HG03354 (cell line): ENCODE measurements at regions not wholly inside any gene's neighbourhood (a gene's known extent, or its start where the extent isn't known, plus 50 kb on each side); places are given as distances from the start of the nearest gene placed in this dataset.

Source experiments
- ATAC-seq: cut with Tn5 transposase; IDR thresholded peaks from one replicate; pipeline ENCODE4 v1.9.1; 2021; ENCODE audit warnings: mild to moderate bottlenecking; ENCODE audit not compliant: unreplicated experiment, poor library complexity, severe bottlenecking

- no peak for ATAC-seq
Observed at GRCh38 chr2:118535818-118536212, 311.6 kb downstream of the EN1 start.

GRCh38 chr2:118535171-118535817 is 312.2 kb downstream of the EN1 start:
- no peak for ATAC-seq

DNA sequence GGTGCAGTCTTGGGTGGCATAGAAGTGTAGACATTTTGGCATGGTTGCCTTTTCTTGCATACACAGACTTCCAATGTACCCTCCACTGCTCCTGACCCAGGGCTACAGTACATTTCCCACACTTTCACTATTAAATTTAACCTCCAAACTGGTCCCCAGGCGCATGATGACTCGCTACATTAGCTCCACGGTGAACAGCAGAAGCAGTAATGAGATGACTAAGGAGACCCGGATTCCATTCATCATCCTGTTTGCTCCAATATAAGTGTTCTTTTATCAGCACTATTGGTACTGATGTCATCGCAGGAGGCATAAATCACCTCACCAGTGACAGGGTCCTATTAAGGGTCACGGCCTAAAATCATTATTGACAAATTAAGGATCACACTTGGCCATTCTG is 316.5 kb downstream of the EN1 start:
- ATAC-seq, result no peak

GRCh38 chr2:118529908-118530599 is 317.4 kb downstream of the EN1 start:
- ATAC-seq, result no peak

- ATAC-seq, result no peak
Observed at GRCh38 chr2:118527571-118527970, 319.9 kb downstream of the EN1 start.

GRCh38 chr2:118525346-118525745 is 322.1 kb downstream of the EN1 start:
- ATAC-seq, result no peak

GRCh38 chr2:118524911-118525310 is 322.5 kb downstream of the EN1 start:
- ATAC-seq, result no peak

GRCh38 chr2:118523761-118524160 is 323.7 kb downstream of the EN1 start:
- ATAC-seq, result no peak

DNA sequence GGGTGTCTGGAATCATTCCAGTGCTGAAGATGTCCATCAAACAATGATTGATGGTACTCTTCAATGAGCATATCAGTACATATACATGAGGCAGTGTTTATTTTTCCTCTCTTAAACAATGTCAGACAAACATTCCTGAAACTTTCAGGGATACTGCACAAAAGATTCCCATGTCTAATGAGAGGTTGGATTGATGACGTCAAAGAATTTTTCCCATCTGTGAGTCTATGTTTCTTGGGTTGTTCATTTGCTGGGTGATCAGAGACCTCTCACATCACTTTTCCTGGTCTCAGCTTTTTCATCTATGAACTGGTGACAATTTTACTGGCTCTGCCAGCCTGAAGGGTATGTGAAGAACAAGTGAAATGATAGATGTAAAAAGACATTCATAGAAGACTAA is 325.5 kb downstream of the EN1 start:
- no peak for ATAC-seq

DNA sequence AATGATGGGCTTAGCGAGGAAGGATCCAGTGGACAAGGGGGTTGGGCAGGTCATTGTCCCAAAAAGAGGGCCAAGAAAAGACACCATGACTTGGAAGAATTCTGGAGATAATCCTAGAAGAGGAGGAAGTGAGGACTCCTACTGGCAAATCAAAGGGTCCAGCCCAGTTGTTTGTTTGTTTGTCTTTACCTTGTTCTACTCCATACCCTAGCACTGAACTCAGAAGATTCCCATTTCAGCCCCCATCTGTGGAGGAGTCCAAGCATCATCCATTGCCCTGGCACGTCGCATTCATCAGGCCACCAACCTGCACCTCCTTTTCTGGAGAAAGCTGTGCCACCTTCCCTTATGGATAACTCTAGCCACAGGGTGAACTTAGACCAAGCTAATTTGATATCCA is 326.2 kb downstream of the EN1 start:
- ATAC-seq, result no peak

DNA sequence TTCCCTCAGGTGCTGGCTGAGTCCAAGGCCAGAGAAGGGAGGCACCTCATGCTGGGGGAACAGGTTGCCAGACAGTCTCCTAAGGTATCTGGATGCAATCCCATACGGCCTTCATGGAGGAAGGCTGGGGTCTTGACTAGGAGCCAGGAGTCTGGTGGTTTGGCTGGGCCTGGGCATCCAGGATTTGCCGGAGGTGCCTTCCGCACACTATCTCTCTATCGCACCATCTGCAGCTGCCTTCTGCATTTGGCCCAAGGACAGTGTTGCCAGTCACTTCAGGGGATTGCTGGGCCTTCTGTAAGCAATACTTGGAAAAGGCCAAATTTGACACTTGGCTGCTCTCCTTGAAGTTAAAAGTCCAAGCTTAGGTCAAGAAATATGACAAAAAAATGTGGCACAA is 327.2 kb downstream of the EN1 start:
- no peak for ATAC-seq

DNA sequence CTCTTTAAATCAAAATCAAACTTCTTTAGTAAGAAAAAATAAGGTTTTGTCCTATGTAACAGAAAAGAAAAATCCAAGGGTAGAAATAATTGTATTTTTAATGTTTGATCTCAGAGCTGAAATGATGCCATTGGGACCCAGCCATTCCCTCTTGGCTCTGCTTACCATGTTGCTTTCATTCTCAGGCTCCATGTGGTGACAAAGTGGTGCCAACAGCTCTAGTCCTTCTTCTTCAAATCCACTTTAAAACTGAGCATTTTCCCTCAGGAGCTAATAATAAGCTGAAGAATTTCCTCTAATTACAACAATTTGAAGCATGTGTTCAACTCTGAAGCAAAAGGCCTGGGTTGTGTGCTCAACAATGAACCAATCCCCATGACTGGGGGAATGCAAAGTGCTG is 327.9 kb downstream of the EN1 start:
- ATAC-seq, result no peak

DNA sequence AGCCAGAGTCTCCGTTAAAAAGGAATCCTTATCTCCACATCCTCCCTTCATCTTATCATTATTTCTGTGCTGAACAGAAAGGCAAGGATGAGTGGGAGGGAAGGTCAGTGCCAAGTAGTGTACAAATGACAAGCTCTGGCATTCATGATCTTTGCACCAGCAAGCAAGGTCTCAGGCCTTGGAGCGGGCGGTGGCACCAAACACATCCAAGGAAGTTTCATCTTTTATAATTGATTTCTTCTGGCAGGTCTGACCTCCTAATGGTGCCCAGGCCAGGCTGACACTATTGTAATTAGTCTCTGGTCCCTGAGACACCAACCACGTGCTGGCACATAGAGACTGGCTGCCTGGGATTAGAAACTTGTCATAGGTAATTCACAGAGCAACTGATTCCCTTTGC is 336.6 kb downstream of the EN1 start:
- no peak for ATAC-seq

GRCh38 chr2:118509319-118510004 is 338.0 kb downstream of the EN1 start:
- no peak for ATAC-seq

- no peak for ATAC-seq
Observed at GRCh38 chr2:118508282-118508681, 339.2 kb downstream of the EN1 start.

DNA sequence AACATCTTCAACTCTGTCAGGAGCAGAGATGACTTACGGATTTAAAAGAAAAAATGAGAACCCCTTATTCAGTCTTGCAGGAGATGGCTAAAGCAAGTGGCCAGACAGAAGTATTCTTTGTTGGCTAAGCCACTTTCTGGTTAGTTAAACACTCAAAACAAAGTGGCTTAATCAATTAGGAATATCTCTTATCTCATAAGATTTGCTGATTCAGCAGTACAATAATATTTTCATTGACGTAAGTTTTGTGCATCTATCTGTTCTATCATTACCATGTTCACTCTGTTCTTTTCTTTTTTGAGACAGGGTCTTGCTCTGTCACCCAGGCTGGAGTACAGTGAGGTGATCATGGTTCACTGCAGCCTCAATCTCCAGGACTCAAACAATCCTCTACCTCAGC is 342.0 kb downstream of the EN1 start:
- ATAC-seq, result no peak

GRCh38 chr2:118502106-118502505 is 345.3 kb downstream of the EN1 start:
- ATAC-seq, result no peak

GRCh38 chr2:118498943-118499342 is 348.5 kb downstream of the EN1 start:
- ATAC-seq, result no peak

GRCh38 chr2:118496870-118497611 is 350.4 kb downstream of the EN1 start:
- no peak for ATAC-seq

- ATAC-seq, result no peak
Observed at GRCh38 chr2:118496467-118496866, 351.0 kb downstream of the EN1 start.
